Lung (tissue), 11 donors: ENCODE measurements at regions not wholly inside any gene's neighbourhood (a gene's known extent, or its start where the extent isn't known, plus 50 kb on each side); places are given as distances from the start of the nearest gene placed in this dataset.

Source experiments
- ATAC-seq: fragments of 200-7000 bp; cut with Tn5 transposase; one replicate; pipeline ENCODE4 v1.9.1; 2020; ENCODE audit warnings: moderate number of reproducible peaks; ENCODE audit not compliant: insufficient read depth, low FRiP score
- DNase-seq, 3 donors: peaks; one replicate each; pipeline ENCODE4 v3.0.0-alpha.2; 2013 to 2017
- H3K27ac ChIP-seq, 2 donors: one replicate each; pipeline ENCODE4 v1.5.1; 2013; ENCODE audit warnings: mild to moderate bottlenecking in 2 of 2, moderate library complexity in 2 of 2, control low read depth in 1 of 2, inconsistent platforms in 1 of 2, low read depth in 1 of 2, low read length in 1 of 2
- H3K27me3 ChIP-seq, 3 donors: one replicate each; pipeline ENCODE4 v1.5.1; 2013; ENCODE audit warnings: low read length in 2 of 3; ENCODE audit not compliant: control insufficient read depth in 3 of 3, insufficient read depth in 3 of 3
- H3K36me3 ChIP-seq, 4 donors: one replicate each; pipeline ENCODE4 v1.5.1; 2013; ENCODE audit warnings: low read length in 4 of 4, mild to moderate bottlenecking in 1 of 4, moderate library complexity in 1 of 4; ENCODE audit not compliant: control insufficient read depth in 4 of 4, insufficient read depth in 4 of 4
- H3K4me1 ChIP-seq, 5 donors: one replicate each; pipeline ENCODE4 v1.5.1; 2013; ENCODE audit warnings: low read length in 5 of 5, mild to moderate bottlenecking in 2 of 5, moderate library complexity in 1 of 5; ENCODE audit not compliant: control insufficient read depth in 5 of 5, insufficient read depth in 5 of 5
- H3K4me3 ChIP-seq: one replicate; pipeline ENCODE4 v1.5.1; 2013; ENCODE audit warnings: mild to moderate bottlenecking, control low read depth, moderate library complexity
- H3K9ac ChIP-seq, 2 donors: one replicate each; pipeline ENCODE4 v1.5.1; 2013; ENCODE audit warnings: low read length in 2 of 2, control low read depth in 1 of 2; ENCODE audit not compliant: insufficient read depth in 1 of 2
- H3K9me3 ChIP-seq, 4 donors: one replicate each; pipeline ENCODE4 v1.5.1; 2013; ENCODE audit warnings: low read length in 3 of 4, mild to moderate bottlenecking in 1 of 4, moderate library complexity in 1 of 4; ENCODE audit not compliant: control insufficient read depth in 4 of 4, insufficient read depth in 3 of 4
- CTCF ChIP-seq: IDR thresholded peaks from 2 replicates; pipeline ENCODE4 v1.5.1; 2012; ENCODE audit warnings: mild to moderate bottlenecking; ENCODE audit errors: control extremely low read depth, extremely low read depth
- WGBS, 2 donors: extraction: QIAGEN DNeasy Blood & Tissue Kit; methylation state at CpG; one replicate each; pipeline ENCODE4 v1.1.7; 2013; 5-methylcytosine and 5-hydroxymethylcytosine counted together
- donor health status: control.
- donor health status: control.
- donor health status: Bipolar disorder and iron deficiency.
- donor health status: healthy.
- donor health status: DM: yes; HTN: yes; CAD: no.

- no peaks in the 10 kb centered on the region for H3K27me3 ChIP-seq
- TF ChIP-seq CTCF = no peak
- no peak overlapping the region for H3K27ac ChIP-seq
- H3K4me3 ChIP-seq = no peak overlapping the region
- H3K4me1 ChIP-seq = peaks cover 0 to 4% (median 0%) of the 10 kb centered on the region in 5 donors
- no peak for DNase-seq
- no peak overlapping the region for H3K9ac ChIP-seq
- no peak for ATAC-seq
- WGBS, 2 donors = 59 to 68% methylated on average over 1 of the region's 1 CpG
- H3K36me3 ChIP-seq = no peaks in the 10 kb centered on the region
- H3K9me3 ChIP-seq = no peaks in the 10 kb centered on the region
Observed at GRCh38 chr4:74625981-74626380, 168.3 kb downstream of the BTC start.

- no peak for TF ChIP-seq CTCF
- DNase-seq = no peak
- Histone ChIP-seq H3K4me3 (no peak overlapping the region), H3K9me3 (no peaks in the 10 kb centered on the region), H3K9ac (no peak overlapping the region), H3K27ac (no peak overlapping the region), H3K36me3 (no peaks in the 10 kb centered on the region), H3K4me1 (peaks cover 0 to 4% (median 0%) of the 10 kb centered on the region in 5 donors), H3K27me3 (no peaks in the 10 kb centered on the region)
- WGBS, 2 donors = 94 to 98% methylated on average over 4 of the region's 4 CpGs
- ATAC-seq = no peak
Observed at GRCh38 chr4:74627093-74627492, 167.2 kb downstream of the BTC start.

- 71 to 82% methylated on average over 4 of the region's 4 CpGs for WGBS, 2 donors
- no peaks in the 10 kb centered on the region for H3K36me3 ChIP-seq
- no peak overlapping the region for H3K27ac ChIP-seq
- H3K4me1 ChIP-seq = peaks cover 0 to 4% (median 0%) of the 10 kb centered on the region in 5 donors
- TF ChIP-seq CTCF = no peak
- H3K9me3 ChIP-seq = no peaks in the 10 kb centered on the region
- ATAC-seq (no peak), DNase-seq (no peak)
- no peak overlapping the region for H3K4me3 ChIP-seq
- no peaks in the 10 kb centered on the region for H3K27me3 ChIP-seq
- no peak overlapping the region for H3K9ac ChIP-seq
Observed at GRCh38 chr4:74627504-74627903, 166.8 kb downstream of the BTC start.
